ENCODE measurements at regions not wholly inside any gene's neighbourhood (a gene's known extent, or its start where the extent isn't known, plus 50 kb on each side); places are given as distances from the start of the nearest gene placed in this dataset.
"Not testable (repeated sequence)": the region's sequence is repeated elsewhere in the genome, so short reads cannot be mapped to it uniquely, and the experiment has no call there.

DNA sequence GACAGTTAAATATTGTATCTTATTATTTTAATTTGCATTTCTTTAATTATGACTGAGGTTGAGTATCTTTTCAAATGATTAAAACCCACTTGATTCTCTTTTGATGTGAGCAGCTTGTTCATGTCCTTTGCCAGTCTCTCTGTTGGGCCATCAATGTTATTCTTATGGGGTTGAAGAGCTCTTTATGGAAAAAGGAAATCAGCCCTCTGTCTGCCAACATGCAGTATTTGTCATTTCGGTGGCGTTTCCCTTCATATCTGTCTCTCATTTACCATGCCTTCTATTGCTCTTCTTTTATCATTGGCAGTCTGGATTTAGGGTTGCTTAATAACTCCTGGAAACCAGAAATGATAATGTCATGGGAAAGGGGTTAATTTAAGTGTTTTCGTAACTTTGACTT is 340.7 kb upstream of the DNAJC19 start:
- no peak for DNase-seq (ENCODE audit: low read depth)

DNA sequence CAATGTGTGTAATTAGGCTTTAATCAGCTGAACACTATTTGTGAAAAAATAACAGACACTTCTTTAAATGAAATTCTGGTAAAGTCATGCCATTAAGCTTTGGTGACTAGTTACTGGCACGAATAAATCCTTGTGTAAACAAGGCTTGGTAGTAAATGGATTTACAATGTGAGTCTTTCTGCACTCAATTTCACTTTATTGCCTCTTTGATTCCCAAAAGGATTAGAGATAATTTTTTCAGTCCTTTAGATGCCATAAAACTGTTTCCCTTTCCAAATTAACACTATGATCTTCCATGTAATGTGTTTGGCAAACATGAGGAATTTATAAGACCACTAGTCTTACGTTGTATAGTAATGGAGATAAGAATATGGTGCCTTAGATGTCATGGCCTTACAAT is 339.5 kb upstream of the DNAJC19 start:
- no peak for DNase-seq (ENCODE audit: low read depth)

DNA sequence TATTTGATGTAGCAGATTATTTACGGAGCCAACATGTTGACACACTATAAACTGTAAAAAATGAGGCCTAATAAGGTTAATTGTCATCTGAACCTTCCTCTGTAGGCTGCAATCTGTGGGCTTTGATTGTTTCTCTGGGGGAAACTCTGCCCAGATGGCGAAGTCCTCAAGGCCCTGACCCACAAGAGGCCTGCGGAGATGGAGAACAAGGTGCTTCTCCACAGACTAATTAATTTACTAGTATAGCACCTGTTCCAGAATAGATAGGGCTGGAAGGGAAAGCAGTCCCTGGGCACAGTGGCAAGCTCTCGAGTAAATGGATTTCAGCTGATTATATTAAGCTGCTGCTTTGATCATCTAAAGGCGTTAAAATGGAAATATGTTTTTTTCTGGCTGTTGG is 338.8 kb upstream of the DNAJC19 start:
- DNase-seq (ENCODE audit: low read depth): no peak

DNA sequence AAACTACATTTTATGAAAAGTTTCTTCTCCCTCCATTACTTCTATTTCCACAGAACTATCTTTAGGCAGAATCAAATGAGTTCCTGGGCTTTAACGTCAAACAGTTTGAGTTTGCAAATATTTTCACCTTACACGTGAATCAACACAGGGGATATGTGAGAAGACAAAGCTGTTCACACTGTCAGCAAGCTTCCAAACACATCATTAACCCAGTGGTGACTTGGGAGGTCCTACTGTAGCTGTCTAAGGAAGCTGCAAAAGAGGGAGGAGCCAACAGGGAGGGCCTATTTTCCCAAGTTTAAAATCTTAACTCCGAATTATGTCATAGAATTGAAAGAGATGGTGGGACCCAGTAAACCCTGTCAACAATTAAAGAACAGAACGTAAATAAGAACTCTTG is 337.8 kb upstream of the DNAJC19 start:
- DNase-seq (ENCODE audit: low read depth): no peak

DNA sequence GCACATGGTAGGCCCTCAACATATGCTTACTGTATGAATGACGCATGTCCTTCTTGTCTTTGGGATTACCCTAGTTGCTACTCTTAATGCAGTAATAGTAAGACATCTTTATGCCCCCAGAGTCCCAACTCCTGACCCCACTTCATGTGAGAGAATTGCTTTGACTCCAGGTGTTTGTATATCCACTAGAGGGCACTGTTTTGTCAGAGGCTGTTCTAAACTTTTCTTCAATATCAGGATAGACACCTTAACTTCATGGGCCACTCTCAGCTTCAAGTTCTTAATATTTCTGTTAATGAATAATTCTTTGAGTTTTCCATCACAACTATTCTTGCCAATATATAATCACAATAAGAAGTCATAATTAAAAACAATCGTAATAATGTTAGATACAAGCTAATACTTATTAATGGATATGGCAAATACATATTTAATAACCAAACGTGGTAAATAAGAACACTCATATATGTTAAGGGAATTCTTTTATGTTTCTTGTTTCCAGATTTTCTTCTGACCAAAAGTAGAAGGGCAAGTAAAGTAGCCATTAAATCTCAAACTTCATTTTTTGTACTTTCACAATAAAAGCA is 337.2 kb upstream of the DNAJC19 start:
- DNase-seq (ENCODE audit: low read depth): no peak

DNA sequence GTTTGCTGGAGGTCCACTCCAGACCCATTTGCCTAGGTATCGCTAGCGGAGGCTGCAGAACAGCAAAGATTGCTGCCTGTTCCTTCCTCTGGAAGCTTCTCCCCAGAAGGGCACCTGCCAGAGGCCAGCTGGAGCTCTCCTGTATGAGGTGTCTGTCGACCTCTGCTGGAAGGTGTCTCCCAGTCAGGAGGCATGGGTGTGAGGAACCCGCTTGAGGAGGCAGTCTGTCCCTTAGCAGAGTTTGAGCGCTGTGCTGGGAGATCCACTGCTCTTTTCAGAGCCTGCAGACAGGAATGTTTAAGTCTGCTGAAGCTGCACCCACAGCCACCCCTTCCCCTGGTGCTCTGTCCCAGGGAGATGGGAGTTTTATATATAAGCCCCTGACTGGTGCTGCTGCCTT is 335.0 kb upstream of the DNAJC19 start:
- DNase-seq (ENCODE audit: low read depth): not testable (repeated sequence)

DNA sequence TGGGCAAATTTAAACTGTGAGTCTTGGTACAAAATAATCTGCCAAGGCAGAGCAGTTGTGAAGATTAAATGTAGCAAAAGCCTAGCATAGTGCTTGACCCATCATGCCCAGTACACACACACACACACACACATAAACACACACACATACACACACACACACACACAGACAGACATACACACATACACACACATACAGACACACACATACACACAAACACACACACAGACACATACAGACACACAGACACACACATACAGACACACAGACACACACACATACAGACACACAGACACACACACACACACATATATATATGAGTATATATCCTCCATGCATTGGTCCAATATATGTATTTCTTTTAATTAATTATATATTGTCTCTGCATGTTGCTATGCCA is 328.8 kb upstream of the DNAJC19 start:
- no peak for DNase-seq (ENCODE audit: low read depth)

DNA sequence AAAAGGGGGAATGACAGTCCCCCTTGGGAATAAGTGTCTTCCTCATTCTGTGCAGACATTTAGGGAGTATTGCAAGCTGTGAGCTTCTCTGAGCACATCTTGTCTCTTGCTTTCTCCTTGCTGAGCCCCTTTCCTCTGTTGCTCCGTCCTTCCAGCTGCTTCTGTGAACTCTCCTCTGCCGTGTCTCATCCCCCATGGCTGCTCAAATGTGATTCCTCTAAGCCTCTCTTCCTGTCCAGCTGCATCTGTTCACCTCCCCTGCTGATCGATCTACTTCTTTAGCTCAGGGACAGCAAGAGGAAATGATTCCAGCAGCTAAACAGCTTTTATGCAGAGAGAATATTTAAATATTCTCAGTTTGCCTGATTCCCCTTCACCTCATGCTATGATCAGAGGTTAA is 328.0 kb upstream of the DNAJC19 start:
- no peak for DNase-seq (ENCODE audit: low read depth)

DNA sequence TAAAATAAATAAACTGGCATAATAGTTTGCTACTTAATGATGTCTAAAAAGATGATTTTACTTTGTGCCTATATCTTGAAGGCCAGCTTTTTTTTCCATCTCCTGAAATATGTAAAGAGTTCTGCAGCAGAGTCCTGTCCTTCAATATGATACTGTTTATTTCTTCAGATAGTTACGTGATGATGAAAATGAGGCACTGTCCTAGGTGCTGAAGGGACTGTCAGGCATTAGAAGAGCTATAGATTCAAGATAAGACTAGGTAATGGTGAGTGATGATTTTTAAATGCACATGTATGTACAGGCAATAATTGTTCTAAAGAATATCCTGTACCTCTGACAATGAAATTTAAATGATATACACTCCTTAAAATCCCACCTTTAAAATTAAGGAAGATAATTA is 326.9 kb upstream of the DNAJC19 start:
- no peak for DNase-seq (ENCODE audit: low read depth)

DNA sequence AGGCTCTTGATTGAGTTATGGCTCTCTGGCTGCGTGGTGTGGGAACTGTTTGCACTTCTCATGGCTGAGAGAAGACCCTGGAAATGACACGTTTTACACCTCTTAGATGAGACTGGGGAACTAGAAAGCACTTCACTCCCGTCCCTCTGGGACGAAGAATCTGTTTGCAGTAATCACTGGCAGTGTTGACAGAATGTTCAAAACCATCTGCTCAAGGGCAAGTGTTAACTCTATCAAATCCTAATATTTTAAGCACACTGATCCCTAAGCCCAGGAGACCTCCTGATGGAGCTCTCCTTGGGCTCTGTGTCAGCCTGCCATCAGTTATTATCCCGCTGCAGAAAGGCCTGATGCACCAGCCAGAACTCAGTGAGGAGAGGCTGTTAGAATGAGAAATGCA is 323.8 kb upstream of the DNAJC19 start:
- no peak for DNase-seq (ENCODE audit: low read depth)

DNA sequence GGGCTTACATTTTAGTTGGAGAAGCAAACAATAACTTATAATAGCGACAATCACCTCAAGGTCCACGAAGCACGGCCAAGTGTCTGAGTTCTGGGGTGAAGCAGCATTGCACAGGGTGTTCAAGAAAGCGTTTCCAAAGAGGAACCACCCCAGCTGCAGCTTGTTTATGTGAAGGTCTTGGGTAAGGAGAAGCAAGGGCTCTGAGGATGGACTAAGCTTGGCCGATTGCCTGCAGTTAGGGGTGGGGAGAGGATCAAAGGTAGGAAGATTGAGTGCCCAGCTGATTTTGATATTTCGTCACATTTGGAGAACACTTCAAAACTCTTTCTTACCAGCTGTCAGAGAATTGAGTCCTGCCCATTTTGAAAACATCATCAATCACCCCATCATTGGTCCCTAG is 321.6 kb upstream of the DNAJC19 start:
- no peak for DNase-seq (ENCODE audit: low read depth)

DNA sequence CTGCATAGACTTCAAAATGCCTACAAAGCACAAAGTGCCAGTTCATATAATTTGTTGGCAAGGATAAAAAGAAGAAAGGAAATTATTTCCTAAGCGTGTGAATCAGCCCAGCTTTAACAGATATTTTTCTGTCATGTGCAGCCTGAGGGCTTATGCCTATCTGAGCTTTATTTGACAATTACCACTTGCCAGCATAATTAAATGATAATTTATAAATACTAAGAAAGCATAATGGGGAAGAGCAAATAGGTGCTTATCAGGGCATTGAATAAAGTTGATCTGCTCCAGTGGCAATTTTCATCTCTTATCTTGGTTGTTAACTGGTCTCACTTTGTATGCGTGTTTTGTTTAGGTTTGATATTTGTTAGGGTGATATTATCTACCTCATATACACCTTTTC is 313.4 kb upstream of the DNAJC19 start:
- DNase-seq (ENCODE audit: low read depth): no peak

DNA sequence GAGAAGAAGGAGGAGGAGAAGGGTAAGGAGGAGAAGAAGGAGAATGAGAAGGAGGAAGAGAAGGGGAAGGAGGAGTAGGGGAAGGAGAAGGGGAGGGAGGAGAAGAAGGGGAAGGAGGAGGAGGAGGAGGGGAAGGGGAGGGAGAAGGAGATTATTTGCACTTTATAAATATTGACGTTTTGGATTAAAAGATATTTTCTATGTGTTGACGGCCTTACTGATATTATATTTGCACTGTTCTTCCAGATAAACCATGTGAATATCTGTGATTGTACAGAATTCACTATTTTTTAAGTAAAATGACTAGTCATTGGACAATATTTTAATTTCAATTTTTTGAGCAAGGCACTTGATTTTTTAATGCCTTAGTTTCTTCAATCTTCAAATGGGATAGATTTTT is 310.5 kb upstream of the DNAJC19 start:
- no peak for DNase-seq (ENCODE audit: low read depth)

DNA sequence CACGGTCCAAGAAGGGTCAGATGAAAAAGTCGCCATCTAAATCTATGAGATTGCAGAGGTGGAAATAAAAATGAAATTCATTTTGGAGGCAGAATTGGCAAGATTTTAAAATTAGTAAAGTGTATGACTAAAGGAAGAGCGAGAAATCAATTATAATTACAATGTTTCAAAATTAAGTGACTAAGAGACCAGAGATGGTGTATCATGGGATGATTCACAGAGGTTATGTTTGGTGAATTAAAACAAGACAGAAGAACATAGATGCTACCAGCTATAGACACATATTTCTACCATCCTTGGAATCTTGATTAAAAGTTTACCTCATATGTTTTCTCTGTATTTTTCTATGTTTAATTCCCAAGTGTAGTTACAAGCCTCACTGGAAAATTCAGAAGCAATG is 308.9 kb upstream of the DNAJC19 start:
- no peak for DNase-seq (ENCODE audit: low read depth)

DNA sequence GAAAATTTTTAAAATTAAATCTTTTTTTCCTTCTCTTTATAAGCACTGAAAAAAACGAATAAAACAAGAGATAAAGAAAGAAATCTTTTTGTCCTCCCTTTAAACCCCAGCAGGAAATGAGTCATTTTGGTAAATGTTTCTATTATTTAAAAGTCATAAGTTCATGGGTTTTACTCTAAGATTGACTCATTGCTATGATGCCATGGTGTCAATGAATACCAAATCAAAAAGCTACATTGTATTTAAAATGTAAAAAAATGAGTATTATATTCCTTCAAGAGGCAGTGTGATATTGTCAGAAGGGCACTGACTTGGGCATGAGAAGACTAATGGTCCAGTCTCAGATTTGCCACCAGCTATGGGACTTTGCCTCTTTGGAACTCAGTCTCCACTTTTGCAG is 303.4 kb upstream of the DNAJC19 start:
- no peak for DNase-seq (ENCODE audit: low read depth)

DNA sequence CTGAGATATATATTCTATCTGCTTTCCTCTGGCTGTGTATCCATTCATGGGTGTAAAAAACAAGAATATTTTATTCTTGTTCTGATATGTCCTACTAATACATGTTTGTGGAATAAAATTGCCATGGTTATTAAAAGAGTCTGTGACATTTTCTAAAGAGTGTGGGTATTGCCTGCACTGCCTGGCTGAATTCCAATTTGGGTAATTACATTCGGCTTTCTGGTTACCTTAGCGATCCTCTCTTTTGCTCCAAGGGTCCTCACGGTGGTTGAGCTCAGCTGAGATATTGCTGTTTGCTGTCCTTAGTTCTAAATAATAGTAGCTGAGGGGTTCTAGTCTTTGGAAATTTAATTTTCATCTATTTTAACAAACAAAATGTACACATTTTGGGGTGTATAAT is 301.4 kb upstream of the DNAJC19 start:
- DNase-seq (ENCODE audit: low read depth): no peak

DNA sequence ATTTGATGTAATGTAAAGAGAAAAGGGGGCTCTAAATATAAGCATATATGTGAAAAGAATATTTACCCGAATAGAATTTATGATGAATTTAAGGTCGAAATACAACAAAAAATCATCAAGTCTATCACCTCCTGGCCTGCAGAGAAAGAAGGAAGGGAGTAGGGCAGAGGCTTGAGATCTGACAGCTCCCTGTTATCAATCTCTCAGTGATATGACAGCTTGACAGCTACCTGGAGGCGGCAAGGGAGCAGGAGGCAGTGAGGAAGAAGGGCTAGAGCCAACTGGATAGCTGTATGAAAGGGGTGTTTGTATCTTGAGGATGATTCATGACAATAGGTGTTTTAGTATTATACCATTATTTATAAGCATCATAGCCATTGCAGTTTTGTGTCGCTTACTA is 299.8 kb upstream of the DNAJC19 start:
- DNase-seq (ENCODE audit: low read depth): no peak

DNA sequence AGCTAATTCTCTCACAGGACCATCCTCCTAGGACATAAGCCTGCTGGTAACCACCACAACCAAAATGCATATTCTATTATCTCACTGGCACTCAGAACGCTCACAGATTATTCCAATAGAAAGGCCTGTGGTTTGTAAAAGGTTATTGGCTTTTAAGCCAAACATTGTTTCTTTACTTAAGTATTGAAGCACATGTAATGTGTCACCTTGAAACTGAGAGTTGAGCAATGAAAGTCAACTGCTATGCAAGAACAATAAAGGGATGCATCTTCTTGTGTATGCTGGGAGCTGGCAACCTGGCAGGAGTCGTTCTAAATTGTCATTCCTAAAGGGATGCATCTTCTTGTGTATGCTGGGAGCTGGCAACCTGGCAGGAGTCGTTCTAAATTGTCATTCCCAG is 298.6 kb upstream of the DNAJC19 start:
- DNase-seq (ENCODE audit: low read depth): no peak

DNA sequence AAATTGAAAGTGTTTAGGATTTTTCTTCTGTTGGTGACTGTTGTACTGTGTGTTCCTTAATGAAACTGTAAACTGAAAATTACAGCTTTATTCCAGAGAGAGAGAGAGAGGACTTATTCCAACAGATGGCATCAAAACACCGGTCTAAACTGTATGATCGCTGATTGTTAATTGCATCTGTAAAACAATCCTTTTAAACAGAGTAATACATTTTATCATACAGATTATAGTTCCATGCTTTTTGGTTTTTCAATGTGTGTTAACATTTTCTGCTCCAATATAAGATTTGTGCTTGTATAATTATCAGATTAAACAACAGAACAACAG is 289.7 kb upstream of the DNAJC19 start:
- DNase-seq (ENCODE audit: low read depth): no peak

DNA sequence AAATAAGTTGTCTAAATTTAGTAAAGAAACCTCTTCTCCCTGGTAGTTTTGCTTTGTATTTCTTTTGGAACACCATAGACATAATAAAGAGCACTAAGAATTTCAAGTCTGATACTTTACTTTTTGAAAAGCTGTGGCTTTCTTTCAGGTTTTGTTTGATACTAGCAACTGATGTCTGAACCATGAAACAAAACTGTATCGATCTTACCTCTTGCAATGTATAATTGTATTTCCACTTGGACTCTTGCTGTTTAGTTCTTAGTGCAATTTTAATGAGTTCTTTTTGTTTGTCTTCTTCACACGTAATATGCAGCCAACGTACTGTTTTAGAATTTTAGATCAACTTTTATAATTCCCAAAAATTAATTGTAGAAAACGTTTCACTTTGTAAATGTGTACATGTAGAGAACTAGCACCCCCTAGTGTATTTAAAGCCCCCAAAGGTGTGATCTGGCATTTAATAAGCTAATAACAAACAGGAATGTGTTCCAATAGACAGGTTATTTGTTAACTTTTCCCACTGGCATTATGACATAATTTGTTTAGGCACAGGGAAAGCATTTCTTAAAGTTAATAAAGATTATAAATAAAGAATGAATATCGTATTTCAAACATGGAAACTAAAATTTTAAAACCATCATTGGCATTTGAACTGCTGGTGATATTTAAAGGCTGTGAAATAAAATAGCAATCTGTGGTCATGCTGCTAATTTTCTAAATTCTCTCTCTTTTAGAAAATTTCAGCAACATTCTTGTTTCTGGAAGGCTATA is 289.1 kb upstream of the DNAJC19 start:
- no peak for DNase-seq (ENCODE audit: low read depth)

DNA sequence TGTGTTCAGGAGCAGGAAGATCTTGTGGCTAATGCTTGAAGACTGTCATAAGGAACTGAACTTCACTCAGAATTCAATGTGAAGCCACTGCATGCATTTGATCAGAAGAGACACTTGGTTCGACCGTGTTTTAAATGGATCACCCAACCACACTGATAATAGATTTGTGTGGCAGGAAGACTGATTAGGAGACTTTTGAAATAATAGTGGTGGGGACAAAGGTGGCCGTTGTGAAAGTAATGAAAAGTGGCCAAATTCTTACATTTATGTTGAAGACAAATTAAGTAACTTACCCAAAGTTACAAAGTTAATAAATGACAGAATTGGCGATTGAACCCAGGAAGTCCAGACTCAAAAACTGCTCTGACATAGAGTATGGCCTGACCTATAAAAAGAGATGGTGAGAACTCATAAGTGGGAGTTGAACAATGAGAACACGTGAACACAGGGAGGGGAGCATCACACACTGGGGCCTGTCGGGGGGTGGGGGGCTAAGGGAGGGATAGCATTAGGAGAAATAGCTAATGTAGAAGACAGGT is 286.9 kb upstream of the DNAJC19 start:
- DNase-seq (ENCODE audit: low read depth): no peak

DNA sequence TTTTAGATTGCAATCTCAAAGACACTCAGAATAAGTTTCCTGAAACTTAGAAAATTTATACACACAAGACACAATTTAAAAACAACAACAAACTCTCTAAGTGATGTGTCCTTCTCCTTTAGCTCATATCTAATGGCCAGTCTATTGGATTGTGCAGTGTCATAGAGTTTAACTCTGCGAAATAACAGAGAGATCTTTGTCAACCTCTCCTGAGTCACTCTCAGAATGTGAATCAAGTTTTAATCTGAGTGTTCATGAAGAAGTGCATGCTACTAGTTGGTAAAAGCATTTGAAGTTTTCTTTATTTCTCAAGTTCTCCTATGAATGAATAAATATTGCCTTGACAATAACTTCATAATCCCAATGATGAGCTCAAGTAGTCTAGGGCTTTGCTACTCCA is 284.5 kb upstream of the DNAJC19 start:
- DNase-seq (ENCODE audit: low read depth): no peak

DNA sequence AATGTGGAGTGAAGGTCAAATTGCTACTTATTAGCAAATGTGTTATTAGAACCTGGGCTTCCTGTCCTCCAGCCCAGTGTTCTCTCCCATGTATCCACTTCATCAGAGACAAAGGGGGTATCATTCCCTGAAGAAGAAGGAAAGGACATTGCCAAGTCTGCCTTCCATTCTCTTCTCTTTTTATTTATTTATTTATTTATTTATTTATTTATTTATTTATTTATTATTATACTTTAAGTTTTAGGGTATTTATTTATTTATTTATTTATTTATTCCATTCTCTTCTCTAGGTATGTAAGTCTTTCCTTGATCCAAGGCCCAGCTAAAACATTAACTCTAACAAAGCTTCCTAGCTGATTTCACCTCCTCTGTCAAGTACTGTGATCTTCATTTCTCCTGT is 277.8 kb upstream of the DNAJC19 start:
- no peak for DNase-seq (ENCODE audit: low read depth)

DNA sequence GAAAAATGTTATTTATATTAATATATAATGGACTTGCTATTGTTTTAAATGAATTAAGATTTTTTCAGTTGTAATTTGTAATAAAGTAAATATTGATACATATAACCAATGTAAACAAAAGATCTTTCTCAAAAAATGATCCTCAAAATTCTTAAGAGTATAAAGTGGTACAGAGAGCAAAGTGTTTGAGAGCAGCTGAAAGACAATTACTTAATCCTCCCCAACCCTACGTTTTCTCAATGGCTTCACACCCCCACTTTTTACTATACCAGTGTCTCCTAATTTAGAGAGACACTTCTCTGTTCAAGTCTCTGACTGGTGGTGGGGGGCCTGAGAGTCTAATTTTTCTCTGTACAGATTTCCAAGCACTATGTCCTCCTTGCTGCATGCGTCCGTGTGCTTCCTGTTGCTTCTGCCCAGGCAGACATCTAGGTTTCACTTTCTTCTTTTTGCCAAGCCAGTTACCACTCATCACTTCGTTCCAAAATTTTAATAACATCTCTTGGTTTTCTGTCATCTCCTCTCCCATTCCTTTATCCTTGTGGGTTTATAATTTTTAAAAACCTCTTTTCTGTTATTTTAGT is 276.3 kb upstream of the DNAJC19 start:
- DNase-seq (ENCODE audit: low read depth): no peak

All from EH (cell line).